ENCODE measurements at regions not wholly inside any gene's neighbourhood (a gene's known extent, or its start where the extent isn't known, plus 50 kb on each side); places are given as distances from the start of the nearest gene placed in this dataset.

- Histone ChIP-seq H4K8ac (ENCODE audit: low read depth, low read length) (no peak overlapping the region), H2BK15ac (ENCODE audit: low read length) (no peak overlapping the region), H3K79me1 (ENCODE audit: low read depth, low read length) (no peaks in the 10 kb centered on the region), H3K9me3 (replicated peaks in 1 of 2; ENCODE audit: control insufficient read depth in 2 of 2, insufficient read depth in 1 of 2, low read depth in 1 of 2, low read length in 2 of 2) (peaks cover 0 to 2% of the 10 kb centered on the region in 2 donors), H3K36me3 (replicated peaks in 1 of 2; ENCODE audit: control insufficient read depth in 2 of 2, insufficient read depth in 2 of 2, low read length in 2 of 2) (no peaks in the 10 kb centered on the region), H3K18ac (ENCODE audit: low read length) (no peak overlapping the region), H3K9ac (ENCODE audit: low read depth, low read length, poor library complexity) (no peak overlapping the region), H4K91ac (ENCODE audit: low read depth, low read length, poor library complexity) (no peak overlapping the region), H3K4me2 (ENCODE audit: insufficient read depth, low read length, poor library complexity, severe bottlenecking) (no peak overlapping the region), H3K27me3 (ENCODE audit: control insufficient read depth in 3 of 3, insufficient read depth in 3 of 3, low read depth in 1 of 3, low read length in 3 of 3) (no peaks in the 10 kb centered on the region), H2BK5ac (ENCODE audit: low read length) (no peak overlapping the region), H2BK12ac (ENCODE audit: low read length) (no peak overlapping the region), H3K4me1 (ENCODE audit: control insufficient read depth in 2 of 2, insufficient read depth in 1 of 2, low read depth in 1 of 2, low read length in 2 of 2) (no peaks in the 10 kb centered on the region), H3K14ac (ENCODE audit: low read length) (no peak overlapping the region), H2AK5ac (ENCODE audit: low read depth, low read length) (no peak overlapping the region), H3K23ac (ENCODE audit: low read depth, low read length, poor library complexity) (no peak overlapping the region), H2BK120ac (ENCODE audit: low read depth, low read length) (no peak overlapping the region), H3K27ac (replicated peaks; ENCODE audit: low read length) (no peak overlapping the region), H3K4me3 (ENCODE audit: low read length in 2 of 2) (no peak overlapping the region), H3K4ac (ENCODE audit: low read length) (no peak overlapping the region), H2AFZ (ENCODE audit: low read length) (no peak overlapping the region)
- no CpG with 5 or more reads among the region's 1 CpG for WGBS, 2 donors (ENCODE audit: extremely low coverage in 2 of 2, insufficient read length in 2 of 2, insufficient replicate concordance in 1 of 2)
- no peak for DNase-seq (ENCODE audit: low spot score)
Measured at GRCh38 chr1:55673416-55673815, 458.3 kb upstream of the USP24 start.

GRCh38 chr1:55670331-55671082 lies 455.3 kb upstream of the USP24 start:
- no peak overlapping the region for H3K23ac ChIP-seq (ENCODE audit: low read depth, low read length, poor library complexity)
- no peak overlapping the region for H4K91ac ChIP-seq (ENCODE audit: low read depth, low read length, poor library complexity)
- no peak overlapping the region for H3K9ac ChIP-seq (ENCODE audit: low read depth, low read length, poor library complexity)
- no peak overlapping the region for H3K14ac ChIP-seq (ENCODE audit: low read length)
- no peak overlapping the region for H3K4ac ChIP-seq (ENCODE audit: low read length)
- no peak overlapping the region for H3K4me2 ChIP-seq (ENCODE audit: insufficient read depth, low read length, poor library complexity, severe bottlenecking)
- no peak overlapping the region for H2BK120ac ChIP-seq (ENCODE audit: low read depth, low read length)
- no peaks in the 10 kb centered on the region for H3K36me3 ChIP-seq (replicated peaks in 1 of 2; ENCODE audit: control insufficient read depth in 2 of 2, insufficient read depth in 2 of 2, low read length in 2 of 2)
- H3K4me3 ChIP-seq (ENCODE audit: low read length in 2 of 2) = no peak overlapping the region
- H2AK5ac ChIP-seq (ENCODE audit: low read depth, low read length) = no peak overlapping the region
- no peaks in the 10 kb centered on the region for H3K4me1 ChIP-seq (ENCODE audit: control insufficient read depth in 2 of 2, insufficient read depth in 1 of 2, low read depth in 1 of 2, low read length in 2 of 2)
- H2BK5ac ChIP-seq (ENCODE audit: low read length) = no peak overlapping the region
- H3K18ac ChIP-seq (ENCODE audit: low read length) = no peak overlapping the region
- no peak for DNase-seq (ENCODE audit: low spot score)
- no peak overlapping the region for H2BK15ac ChIP-seq (ENCODE audit: low read length)
- H4K8ac ChIP-seq (ENCODE audit: low read depth, low read length) = no peak overlapping the region
- no peaks in the 10 kb centered on the region for H3K79me1 ChIP-seq (ENCODE audit: low read depth, low read length)
- no peak overlapping the region for H2AFZ ChIP-seq (ENCODE audit: low read length)
- no peak overlapping the region for H3K27ac ChIP-seq (replicated peaks; ENCODE audit: low read length)
- no peaks in the 10 kb centered on the region for H3K27me3 ChIP-seq (ENCODE audit: control insufficient read depth in 3 of 3, insufficient read depth in 3 of 3, low read depth in 1 of 3, low read length in 3 of 3)
- peaks cover 0 to 2% of the 10 kb centered on the region in 2 donors for H3K9me3 ChIP-seq (replicated peaks in 1 of 2; ENCODE audit: control insufficient read depth in 2 of 2, insufficient read depth in 1 of 2, low read depth in 1 of 2, low read length in 2 of 2)
- no peak overlapping the region for H2BK12ac ChIP-seq (ENCODE audit: low read length)
- WGBS, 2 donors (ENCODE audit: extremely low coverage in 2 of 2, insufficient read length in 2 of 2, insufficient replicate concordance in 1 of 2) = no CpG with 5 or more reads among the region's 5 CpGs

- Histone ChIP-seq H2BK15ac (ENCODE audit: low read length) (no peak overlapping the region), H2BK120ac (ENCODE audit: low read depth, low read length) (no peak overlapping the region), H2AFZ (ENCODE audit: low read length) (no peak overlapping the region), H3K79me1 (ENCODE audit: low read depth, low read length) (no peaks in the 10 kb centered on the region), H3K23ac (ENCODE audit: low read depth, low read length, poor library complexity) (no peak overlapping the region), H3K27ac (replicated peaks; ENCODE audit: low read length) (no peak overlapping the region), H2BK12ac (ENCODE audit: low read length) (no peak overlapping the region), H3K4me1 (ENCODE audit: control insufficient read depth in 2 of 2, insufficient read depth in 1 of 2, low read depth in 1 of 2, low read length in 2 of 2) (no peaks in the 10 kb centered on the region), H3K36me3 (replicated peaks in 1 of 2; ENCODE audit: control insufficient read depth in 2 of 2, insufficient read depth in 2 of 2, low read length in 2 of 2) (no peaks in the 10 kb centered on the region), H3K18ac (ENCODE audit: low read length) (no peak overlapping the region), H2AK5ac (ENCODE audit: low read depth, low read length) (no peak overlapping the region), H3K14ac (ENCODE audit: low read length) (no peak overlapping the region), H4K91ac (ENCODE audit: low read depth, low read length, poor library complexity) (no peak overlapping the region), H3K9ac (ENCODE audit: low read depth, low read length, poor library complexity) (no peak overlapping the region), H3K4ac (ENCODE audit: low read length) (no peak overlapping the region), H2BK5ac (ENCODE audit: low read length) (no peak overlapping the region), H3K4me3 (ENCODE audit: low read length in 2 of 2) (no peak overlapping the region), H3K9me3 (replicated peaks in 1 of 2; ENCODE audit: control insufficient read depth in 2 of 2, insufficient read depth in 1 of 2, low read depth in 1 of 2, low read length in 2 of 2) (peaks cover 0 to 2% of the 10 kb centered on the region in 2 donors), H3K27me3 (ENCODE audit: control insufficient read depth in 3 of 3, insufficient read depth in 3 of 3, low read depth in 1 of 3, low read length in 3 of 3) (no peaks in the 10 kb centered on the region), H3K4me2 (ENCODE audit: insufficient read depth, low read length, poor library complexity, severe bottlenecking) (no peak overlapping the region), H4K8ac (ENCODE audit: low read depth, low read length) (no peak overlapping the region)
- no peak for DNase-seq (ENCODE audit: low spot score)
- WGBS, 2 donors (ENCODE audit: extremely low coverage in 2 of 2, insufficient read length in 2 of 2, insufficient replicate concordance in 1 of 2) = no CpG with 5 or more reads among the region's 3 CpGs
Measured at GRCh38 chr1:55669293-55669692, 454.1 kb upstream of the USP24 start.

- H2AFZ ChIP-seq (ENCODE audit: low read length) = no peak overlapping the region
- H3K9ac ChIP-seq (ENCODE audit: low read depth, low read length, poor library complexity) = no peak overlapping the region
- DNase-seq (ENCODE audit: low spot score) = no peak
- no peaks in the 10 kb centered on the region for H3K79me1 ChIP-seq (ENCODE audit: low read depth, low read length)
- H3K23ac ChIP-seq (ENCODE audit: low read depth, low read length, poor library complexity) = no peak overlapping the region
- WGBS, 2 donors (ENCODE audit: extremely low coverage in 2 of 2, insufficient read length in 2 of 2, insufficient replicate concordance in 1 of 2) = 100% methylated on average over 2 of the region's 3 CpGs; no CpG with 5 or more reads in 1 of the 2 donors
- no peak overlapping the region for H3K4ac ChIP-seq (ENCODE audit: low read length)
- H2BK12ac ChIP-seq (ENCODE audit: low read length) = no peak overlapping the region
- H4K91ac ChIP-seq (ENCODE audit: low read depth, low read length, poor library complexity) = no peak overlapping the region
- H3K27ac ChIP-seq (replicated peaks; ENCODE audit: low read length) = no peak overlapping the region
- H3K27me3 ChIP-seq (ENCODE audit: control insufficient read depth in 3 of 3, insufficient read depth in 3 of 3, low read depth in 1 of 3, low read length in 3 of 3) = no peaks in the 10 kb centered on the region
- H2AK5ac ChIP-seq (ENCODE audit: low read depth, low read length) = no peak overlapping the region
- H2BK15ac ChIP-seq (ENCODE audit: low read length) = no peak overlapping the region
- no peak overlapping the region for H4K8ac ChIP-seq (ENCODE audit: low read depth, low read length)
- H3K4me3 ChIP-seq (ENCODE audit: low read length in 2 of 2) = no peak overlapping the region
- H2BK120ac ChIP-seq (ENCODE audit: low read depth, low read length) = no peak overlapping the region
- H3K4me1 ChIP-seq (ENCODE audit: control insufficient read depth in 2 of 2, insufficient read depth in 1 of 2, low read depth in 1 of 2, low read length in 2 of 2) = no peaks in the 10 kb centered on the region
- no peak overlapping the region for H3K4me2 ChIP-seq (ENCODE audit: insufficient read depth, low read length, poor library complexity, severe bottlenecking)
- H3K18ac ChIP-seq (ENCODE audit: low read length) = no peak overlapping the region
- H3K36me3 ChIP-seq (replicated peaks in 1 of 2; ENCODE audit: control insufficient read depth in 2 of 2, insufficient read depth in 2 of 2, low read length in 2 of 2) = no peaks in the 10 kb centered on the region
- H2BK5ac ChIP-seq (ENCODE audit: low read length) = no peak overlapping the region
- H3K9me3 ChIP-seq (replicated peaks in 1 of 2; ENCODE audit: control insufficient read depth in 2 of 2, insufficient read depth in 1 of 2, low read depth in 1 of 2, low read length in 2 of 2) = no peaks in the 10 kb centered on the region
- no peak overlapping the region for H3K14ac ChIP-seq (ENCODE audit: low read length)
Measured at GRCh38 chr1:55662875-55663274, 447.7 kb upstream of the USP24 start.

Measured in neuronal stem cell (in vitro differentiated cells).